Liver (tissue), 7 donors: ENCODE measurements at regions not wholly inside any gene's neighbourhood (a gene's known extent, or its start where the extent isn't known, plus 50 kb on each side); places are given as distances from the start of the nearest gene placed in this dataset.

Experiments
- DNase-seq: peaks from one replicate; pipeline ENCODE4 v3.0.0-alpha.2; 2017; ENCODE audit warnings: low spot score
- H3K27ac ChIP-seq, 2 donors: one replicate each; pipeline ENCODE4 v1.7.0; 2013; ENCODE audit warnings: inconsistent platforms in 2 of 2, low read length in 2 of 2, control low read depth in 1 of 2, low read depth in 1 of 2, mild to moderate bottlenecking in 1 of 2
- H3K27me3 ChIP-seq, 4 donors: one replicate each; pipeline versions ENCODE4 v1.6.1 to v1.7.0; 2013; ENCODE audit warnings: low read length in 3 of 4, inconsistent platforms in 1 of 4, mild to moderate bottlenecking in 1 of 4, moderate library complexity in 1 of 4; ENCODE audit not compliant: control insufficient read depth in 4 of 4, insufficient read depth in 4 of 4
- H3K36me3 ChIP-seq, 4 donors: one replicate each; pipeline versions ENCODE4 v1.6.1 to v1.7.0; 2013; ENCODE audit warnings: low read length in 3 of 4, mild to moderate bottlenecking in 3 of 4, low read depth in 1 of 4, moderate library complexity in 1 of 4; ENCODE audit not compliant: control insufficient read depth in 4 of 4, insufficient read depth in 3 of 4
- H3K4me1 ChIP-seq, 4 donors: one replicate each; pipeline versions ENCODE4 v1.6.1 to v1.7.0; 2013; ENCODE audit warnings: low read length in 3 of 4, mild to moderate bottlenecking in 3 of 4, moderate library complexity in 1 of 4; ENCODE audit not compliant: control insufficient read depth in 4 of 4, insufficient read depth in 4 of 4
- H3K4me3 ChIP-seq, 3 donors: one replicate each; pipeline versions ENCODE4 v1.6.1 to v1.7.0; 2013; ENCODE audit warnings: low read length in 3 of 3, control low read depth in 1 of 3, low read depth in 1 of 3, mild to moderate bottlenecking in 1 of 3
- H3K9ac ChIP-seq, 2 donors: one replicate each; pipeline ENCODE4 v1.7.0; 2013; ENCODE audit warnings: low read length in 2 of 2, mild to moderate bottlenecking in 2 of 2, moderate library complexity in 2 of 2, control low read depth in 1 of 2, low read depth in 1 of 2
- H3K9me3 ChIP-seq, 4 donors: one replicate each; pipeline versions ENCODE4 v1.6.1 to v1.7.0; 2013; ENCODE audit warnings: low read length in 3 of 4; ENCODE audit not compliant: control insufficient read depth in 4 of 4
- ATF3 ChIP-seq: IDR thresholded peaks from 2 replicates; pipeline ENCODE4 v1.6.1; 2016; ENCODE audit warnings: antibody characterized with exemption
- EGR1 ChIP-seq, 2 donors: IDR thresholded peaks; 2 replicates each; pipeline ENCODE4 v1.6.1; 2016 to 2018; ENCODE audit warnings: antibody characterized with exemption in 2 of 2, low read depth in 2 of 2
- FOXA2 ChIP-seq: IDR thresholded peaks from 2 replicates; pipeline ENCODE4 v1.6.1; 2016; ENCODE audit warnings: antibody characterized with exemption
- GABPA ChIP-seq, 2 donors: IDR thresholded peaks in 1 of 2; conservative IDR thresholded peaks in 1 of 2; 2 replicates each; pipeline ENCODE4 v1.6.1; 2016; ENCODE audit warnings: antibody characterized with exemption in 2 of 2, mild to moderate bottlenecking in 1 of 2, moderate library complexity in 1 of 2
- HNF4G ChIP-seq: IDR thresholded peaks from 2 replicates; pipeline ENCODE4 v1.6.1; 2016; ENCODE audit warnings: antibody characterized with exemption
- JUND ChIP-seq, 2 donors: IDR thresholded peaks; 2 replicates each; pipeline ENCODE4 v1.6.1; 2016; ENCODE audit warnings: antibody characterized with exemption in 2 of 2
- MAX ChIP-seq: IDR thresholded peaks from 2 replicates; pipeline ENCODE4 v1.6.1; 2016; ENCODE audit warnings: antibody characterized with exemption
- RAD21 ChIP-seq, 2 donors: IDR thresholded peaks; 2 replicates each; pipeline ENCODE4 v1.6.1; 2016; ENCODE audit warnings: antibody characterized with exemption in 2 of 2, mild to moderate bottlenecking in 2 of 2
- TAF1 ChIP-seq: conservative IDR thresholded peaks from 2 replicates; pipeline ENCODE4 v1.6.1; 2016; ENCODE audit warnings: antibody characterized with exemption, mild to moderate bottlenecking
- YY1 ChIP-seq: IDR thresholded peaks from 2 replicates; pipeline ENCODE4 v1.6.1; 2016; ENCODE audit warnings: antibody characterized with exemption, mild to moderate bottlenecking
- ZBTB33 ChIP-seq: IDR thresholded peaks from 2 replicates; pipeline ENCODE4 v1.6.1; 2016; ENCODE audit warnings: antibody characterized with exemption
- WGBS: extraction: QIAGEN DNeasy Blood & Tissue Kit; methylation state at CpG from one replicate; pipeline ENCODE4 v1.1.7; 2013; 5-methylcytosine and 5-hydroxymethylcytosine counted together
- TF ChIP-seq, protein P1 (sequence below): IDR thresholded peaks from 2 replicates; pipeline ENCODE4 v1.6.1; 2016; ENCODE audit warnings: antibody characterized with exemption, mild to moderate bottlenecking
- donor health status: healthy.
- donor health status: healthy.
- donor health status: healthy.
- donor health status: healthy.

- TF ChIP-seq GABPA (IDR thresholded peaks at IDR 0.05 in 1 of 2, conservative IDR thresholded peaks at IDR 0.05 in 1 of 2) (no peak), TAF1 (no peak), YY1 (no peak), HNF4G (no peak), JUND (IDR thresholded peaks at IDR 0.05) (no peak), FOXA2 (no peak), EGR1 (IDR thresholded peaks at IDR 0.05; ENCODE audit: low read depth in 2 of 2) (no peak), ZBTB33 (no peak), MAX (no peak)
- TF ChIP-seq, protein P1, sequence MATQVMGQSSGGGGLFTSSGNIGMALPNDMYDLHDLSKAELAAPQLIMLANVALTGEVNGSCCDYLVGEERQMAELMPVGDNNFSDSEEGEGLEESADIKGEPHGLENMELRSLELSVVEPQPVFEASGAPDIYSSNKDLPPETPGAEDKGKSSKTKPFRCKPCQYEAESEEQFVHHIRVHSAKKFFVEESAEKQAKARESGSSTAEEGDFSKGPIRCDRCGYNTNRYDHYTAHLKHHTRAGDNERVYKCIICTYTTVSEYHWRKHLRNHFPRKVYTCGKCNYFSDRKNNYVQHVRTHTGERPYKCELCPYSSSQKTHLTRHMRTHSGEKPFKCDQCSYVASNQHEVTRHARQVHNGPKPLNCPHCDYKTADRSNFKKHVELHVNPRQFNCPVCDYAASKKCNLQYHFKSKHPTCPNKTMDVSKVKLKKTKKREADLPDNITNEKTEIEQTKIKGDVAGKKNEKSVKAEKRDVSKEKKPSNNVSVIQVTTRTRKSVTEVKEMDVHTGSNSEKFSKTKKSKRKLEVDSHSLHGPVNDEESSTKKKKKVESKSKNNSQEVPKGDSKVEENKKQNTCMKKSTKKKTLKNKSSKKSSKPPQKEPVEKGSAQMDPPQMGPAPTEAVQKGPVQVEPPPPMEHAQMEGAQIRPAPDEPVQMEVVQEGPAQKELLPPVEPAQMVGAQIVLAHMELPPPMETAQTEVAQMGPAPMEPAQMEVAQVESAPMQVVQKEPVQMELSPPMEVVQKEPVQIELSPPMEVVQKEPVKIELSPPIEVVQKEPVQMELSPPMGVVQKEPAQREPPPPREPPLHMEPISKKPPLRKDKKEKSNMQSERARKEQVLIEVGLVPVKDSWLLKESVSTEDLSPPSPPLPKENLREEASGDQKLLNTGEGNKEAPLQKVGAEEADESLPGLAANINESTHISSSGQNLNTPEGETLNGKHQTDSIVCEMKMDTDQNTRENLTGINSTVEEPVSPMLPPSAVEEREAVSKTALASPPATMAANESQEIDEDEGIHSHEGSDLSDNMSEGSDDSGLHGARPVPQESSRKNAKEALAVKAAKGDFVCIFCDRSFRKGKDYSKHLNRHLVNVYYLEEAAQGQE: no peak
- Histone ChIP-seq H3K4me1 (no peaks in the 10 kb centered on the region), H3K36me3 (no peaks in the 10 kb centered on the region), H3K4me3 (no peak overlapping the region), H3K9ac (no peak overlapping the region), H3K9me3 (peaks cover 0 to under 1% (median 0%) of the 10 kb centered on the region in 4 donors), H3K27ac (no peak overlapping the region), H3K27me3 (no peaks in the 10 kb centered on the region)
- 96% methylated on average over 1 of the region's 1 CpG for WGBS
- no peak for DNase-seq
These were observed 140.2 kb upstream of the SKOR2 start for GRCh38 chr18:47391665-47392064.

GRCh38 chr18:47390410-47391024 is 139.1 kb upstream of the SKOR2 start:
- H3K4me1 ChIP-seq: no peaks in the 10 kb centered on the region
- no peaks in the 10 kb centered on the region for H3K27me3 ChIP-seq
- no peak for TF ChIP-seq RAD21 (IDR thresholded peaks at IDR 0.05)
- no peak for TF ChIP-seq ATF3
- no peak for TF ChIP-seq HNF4G
- TF ChIP-seq TAF1: no peak
- no peak for TF ChIP-seq GABPA (IDR thresholded peaks at IDR 0.05 in 1 of 2, conservative IDR thresholded peaks at IDR 0.05 in 1 of 2)
- no peak for TF ChIP-seq YY1
- no peak overlapping the region for H3K9ac ChIP-seq
- DNase-seq: no peak
- H3K4me3 ChIP-seq: no peak overlapping the region
- no peaks in the 10 kb centered on the region for H3K36me3 ChIP-seq
- H3K9me3 ChIP-seq: peaks cover 0 to 1% (median 0%) of the 10 kb centered on the region in 4 donors
- H3K27ac ChIP-seq: no peak overlapping the region
- 64% methylated on average over 3 of the region's 3 CpGs for WGBS
